Gastrocnemius medialis (tissue), 4 donors: ENCODE measurements at regions not wholly inside any gene's neighbourhood (a gene's known extent, or its start where the extent isn't known, plus 50 kb on each side); places are given as distances from the start of the nearest gene placed in this dataset.

ENCODE experiments used
- CTCF ChIP-seq, 5 experiments: fragments of 450-650 bp in 3 of 5; fragments of 200-600 bp in 2 of 5; sonication (generic) in 2 of 5; IDR thresholded peaks in 4 of 5; conservative IDR thresholded peaks in 1 of 5; 1 replicate in 4 of 5; 2 replicates in 1 of 5; pipeline ENCODE4 v1.5.1; 2016 to 2019; ENCODE audit warnings: antibody characterized with exemption in 5 of 5, mild to moderate bottlenecking in 3 of 5, moderate library complexity in 3 of 5
- POLR2A ChIP-seq, 2 donors: fragments of 450-650 bp; IDR thresholded peaks; one replicate each; pipeline ENCODE4 v1.6.1; 2017; ENCODE audit warnings: antibody characterized with exemption in 2 of 2, mild to moderate bottlenecking in 2 of 2, moderate library complexity in 2 of 2

GRCh38 chr22:22157348-22157725 lies 87.2 kb upstream of the VPREB1 start:
- no peak for TF ChIP-seq CTCF (IDR thresholded peaks at IDR 0.05 in 4 of 5, conservative IDR thresholded peaks at IDR 0.05 in 1 of 5)
- TF ChIP-seq POLR2A (IDR thresholded peaks at IDR 0.05): no peak
